Brain microvascular endothelial cell (primary cell): ENCODE measurements at regions not wholly inside any gene's neighbourhood (a gene's known extent, or its start where the extent isn't known, plus 50 kb on each side); places are given as distances from the start of the nearest gene placed in this dataset.
A peak's percentile ranks its signal among the peaks of the same experiment; 100 is the strongest.

ENCODE experiments used
- DNase-seq: peaks from one replicate; pipeline ENCODE4 v3.0.0-alpha.2; 2020
- H3K27ac ChIP-seq: fragments of 250-450 bp; sonication (Bioruptor Pico); 2 replicates; pipeline ENCODE4 v1.5.1; 2020; ENCODE audit warnings: mild to moderate bottlenecking, moderate library complexity
- H3K27me3 ChIP-seq: fragments of 250-450 bp; sonication (Bioruptor Pico); replicated peaks from 2 replicates; pipeline ENCODE4 v1.5.1; 2020; ENCODE audit warnings: mild to moderate bottlenecking
- H3K36me3 ChIP-seq: fragments of 250-450 bp; sonication (Bioruptor Pico); replicated peaks from 2 replicates; pipeline ENCODE4 v1.5.1; 2020; ENCODE audit warnings: mild to moderate bottlenecking
- H3K4me3 ChIP-seq: 2 replicates; pipeline ENCODE4 v1.5.1; 2011; ENCODE audit warnings: low read depth, mild to moderate bottlenecking, control low read depth, low read length, moderate library complexity
- CTCF ChIP-seq: IDR thresholded peaks from 2 replicates; pipeline ENCODE4 v1.5.1; 2011; ENCODE audit warnings: low read depth, mild to moderate bottlenecking, moderate library complexity, low read length, control low read depth, inconsistent platforms; ENCODE audit errors: missing control alignments
- in situ Hi-C: cut with HindIII; loops from 2 replicates; pipeline ENCODE4 v1.10.0; 2017; ENCODE audit warnings: low sequenced_read_pairs, low pct_ligation_motif_present

GRCh38 chr7:33854178-33854577 is 51.2 kb upstream of the BMPER start:
- in situ Hi-C loops = no loop called here
- Histone ChIP-seq H3K27ac (peak overlapping the region; percentile 1), H3K27me3 (no peaks in the 10 kb centered on the region)

GRCh38 chr7:33854801-33855350 is 50.5 kb upstream of the BMPER start:
- Histone ChIP-seq H3K36me3 (no peaks in the 10 kb centered on the region), H3K27me3 (no peaks in the 10 kb centered on the region), H3K27ac (no peak overlapping the region), H3K4me3 (no peak overlapping the region)
- DNase-seq = peak; percentile 47
- in situ Hi-C loops = no loop called here
- no peak for TF ChIP-seq CTCF

More at GRCh38 chr7:33854178-33854577, 51.2 kb upstream of the BMPER start:
- no peaks in the 10 kb centered on the region for H3K36me3 ChIP-seq
- no peak overlapping the region for H3K4me3 ChIP-seq
- DNase-seq = no peak
- no peak for TF ChIP-seq CTCF
